H9 (cell line): ENCODE measurements at regions not wholly inside any gene's neighbourhood (a gene's known extent, or its start where the extent isn't known, plus 50 kb on each side); places are given as distances from the start of the nearest gene placed in this dataset.
"Not testable (repeated sequence)": the region's sequence is repeated elsewhere in the genome, so short reads cannot be mapped to it uniquely, and the experiment has no call there.

Experiments used
- DNase-seq: peaks from one replicate; pipeline ENCODE4 v3.0.0-alpha.2; 2017
- H2AFZ ChIP-seq: one replicate; pipeline ENCODE4 v1.6.1; 2013; ENCODE audit warnings: mild to moderate bottlenecking, low read length, control low read depth, moderate library complexity
- H2AK5ac ChIP-seq: 2 replicates; pipeline ENCODE4 v1.6.1; 2013; ENCODE audit warnings: low read length, control low read depth, mixed read lengths; ENCODE audit not compliant: insufficient read length
- H2BK120ac ChIP-seq: one replicate; pipeline ENCODE4 v1.6.1; 2013; ENCODE audit warnings: low read depth, mild to moderate bottlenecking, low read length, control low read depth, inconsistent platforms; ENCODE audit not compliant: poor library complexity, severe bottlenecking
- H2BK12ac ChIP-seq: 2 replicates; pipeline ENCODE4 v1.6.1; 2013; ENCODE audit warnings: low read length, control low read depth, mixed read lengths, low read depth; ENCODE audit not compliant: insufficient read length
- H2BK15ac ChIP-seq: 2 replicates; pipeline ENCODE4 v1.6.1; 2013; ENCODE audit warnings: low read depth, low read length, control low read depth
- H2BK20ac ChIP-seq: one replicate; pipeline ENCODE4 v1.6.1; 2013; ENCODE audit warnings: low read depth, mild to moderate bottlenecking, low read length, control low read depth, inconsistent platforms; ENCODE audit not compliant: poor library complexity, severe bottlenecking
- H2BK5ac ChIP-seq: 2 replicates; pipeline ENCODE4 v1.6.1; 2013; ENCODE audit warnings: low read length, control low read depth, mixed read lengths; ENCODE audit not compliant: insufficient read length
- H3K14ac ChIP-seq: 2 replicates; pipeline ENCODE4 v1.6.1; 2013; ENCODE audit warnings: low read length, control low read depth; ENCODE audit not compliant: insufficient read depth
- H3K18ac ChIP-seq: 2 replicates; pipeline ENCODE4 v1.6.1; 2013; ENCODE audit warnings: low read depth, mild to moderate bottlenecking, mixed read lengths, low read length, control low read depth; ENCODE audit not compliant: insufficient read length
- H3K23ac ChIP-seq: 2 replicates; pipeline ENCODE4 v1.6.1; 2013; ENCODE audit warnings: low read length, control low read depth, mixed read lengths, low read depth; ENCODE audit not compliant: insufficient read length
- H3K23me2 ChIP-seq: 2 replicates; pipeline ENCODE4 v1.6.1; 2013; ENCODE audit warnings: low read depth, mild to moderate bottlenecking, mixed read lengths, low read length, control low read depth; ENCODE audit not compliant: insufficient read length, poor library complexity, severe bottlenecking
- H3K27ac ChIP-seq: 2 replicates; pipeline ENCODE4 v1.5.1; 2013; ENCODE audit warnings: low read length, control low read depth, mixed read lengths, low read depth; ENCODE audit not compliant: insufficient read length
- H3K27me3 ChIP-seq: 2 replicates; pipeline ENCODE4 v1.6.1; 2013; ENCODE audit warnings: low read length, control low read depth, inconsistent platforms; ENCODE audit not compliant: insufficient read depth
- H3K4ac ChIP-seq: 2 replicates; pipeline ENCODE4 v1.6.1; 2013; ENCODE audit warnings: low read depth, mild to moderate bottlenecking, control low read depth, inconsistent platforms, low read length, moderate library complexity
- H3K4me1 ChIP-seq: 2 replicates; pipeline ENCODE4 v1.6.1; 2013; ENCODE audit warnings: low read length, control low read depth, inconsistent platforms; ENCODE audit not compliant: insufficient read depth
- H3K4me2 ChIP-seq: 2 replicates; pipeline ENCODE4 v1.6.1; 2013; ENCODE audit warnings: low read length, control low read depth, mixed read lengths; ENCODE audit not compliant: insufficient read length, insufficient read depth
- H3K56ac ChIP-seq: 2 replicates; pipeline ENCODE4 v1.6.1; 2013; ENCODE audit warnings: low read depth, mild to moderate bottlenecking, mixed read lengths, low read length, control low read depth; ENCODE audit not compliant: insufficient read length
- H3K79me1 ChIP-seq: 2 replicates; pipeline ENCODE4 v1.6.1; 2013; ENCODE audit warnings: low read depth, mild to moderate bottlenecking, moderate library complexity, low read length, control low read depth, inconsistent platforms; ENCODE audit not compliant: insufficient read depth, poor library complexity, severe bottlenecking
- H3K79me2 ChIP-seq: 2 replicates; pipeline ENCODE4 v1.6.1; 2013; ENCODE audit warnings: low read length, control low read depth, inconsistent platforms; ENCODE audit not compliant: insufficient read depth
- H3K9ac ChIP-seq: 2 replicates; pipeline ENCODE4 v1.6.1; 2013; ENCODE audit warnings: low read length, control low read depth, mixed read lengths; ENCODE audit not compliant: insufficient read length; ENCODE audit errors: extremely low read depth
- H3K9me3 ChIP-seq: one replicate; pipeline ENCODE4 v1.6.1; 2013; ENCODE audit warnings: low read depth, low read length, inconsistent platforms; ENCODE audit not compliant: control insufficient read depth
- H3T11ph ChIP-seq: one replicate; pipeline ENCODE4 v1.6.1; 2013; ENCODE audit warnings: mild to moderate bottlenecking, low read length, control low read depth, inconsistent platforms
- H4K20me1 ChIP-seq: one replicate; pipeline ENCODE4 v1.6.1; 2013; ENCODE audit not compliant: control insufficient read depth, insufficient read length, insufficient read depth
- H4K5ac ChIP-seq: 2 replicates; pipeline ENCODE4 v1.6.1; 2013; ENCODE audit warnings: low read depth, mild to moderate bottlenecking, mixed read lengths, low read length, control low read depth; ENCODE audit not compliant: insufficient read length
- H4K8ac ChIP-seq: replicated peaks from 2 replicates; pipeline ENCODE4 v1.6.1; 2013; ENCODE audit warnings: low read length, control low read depth, mixed read lengths, low read depth; ENCODE audit not compliant: insufficient read length
- H4K91ac ChIP-seq: 2 replicates; pipeline ENCODE4 v1.6.1; 2013; ENCODE audit warnings: low read depth, mild to moderate bottlenecking, moderate library complexity, mixed read lengths, low read length, control low read depth; ENCODE audit not compliant: insufficient read length
- H3K27ac Mint-ChIP-seq, 3 experiments: 2 replicates in 2 of 3; 3 replicates in 1 of 3; pipeline ENCODE4 v1.8.0; 2020 to 2021; ENCODE audit warnings: mixed read lengths in 3 of 3, mild to moderate bottlenecking in 1 of 3, moderate library complexity in 1 of 3
- H3K27me3 Mint-ChIP-seq: 2 replicates; pipeline ENCODE4 v1.8.0; 2021; ENCODE audit warnings: low read depth, mild to moderate bottlenecking, moderate library complexity, mixed read lengths
- H3K36me3 Mint-ChIP-seq, 3 experiments: 2 replicates in 2 of 3; 3 replicates in 1 of 3; pipeline ENCODE4 v1.8.0; 2020 to 2021; ENCODE audit warnings: low read depth in 3 of 3, mixed read lengths in 3 of 3; ENCODE audit not compliant: insufficient read depth in 1 of 3
- H3K4me1 Mint-ChIP-seq, 2 experiments: 2 replicates each; pipeline ENCODE4 v1.8.0; 2020; ENCODE audit warnings: mixed read lengths in 2 of 2
- H3K4me3 Mint-ChIP-seq, 2 experiments: 2 replicates in 1 of 2; 3 replicates in 1 of 2; pipeline ENCODE4 v1.8.0; 2020 to 2021; ENCODE audit warnings: mild to moderate bottlenecking in 2 of 2, mixed read lengths in 2 of 2, moderate library complexity in 1 of 2
- H3K9me3 Mint-ChIP-seq, 2 experiments: 2 replicates in 1 of 2; 3 replicates in 1 of 2; pipeline ENCODE4 v1.8.0; 2020; ENCODE audit warnings: mild to moderate bottlenecking in 2 of 2, mixed read lengths in 2 of 2, moderate library complexity in 1 of 2
- CTCF ChIP-seq: fragments of 200-600 bp; sonication (generic); conservative IDR thresholded peaks from 3 replicates; pipeline ENCODE4 v1.8.0; 2021; ENCODE audit warnings: antibody characterized with exemption, mild to moderate bottlenecking
- WGBS: extraction: QIAGEN DNeasy Blood & Tissue Kit; methylation state at CpG from one replicate; pipeline ENCODE4 v1.1.7; 2013; ENCODE audit warnings: missing lambda C conversion rate, low lambda C conversion rate, mixed read lengths; ENCODE audit not compliant: insufficient read length; ENCODE audit errors: extremely low coverage; 5-methylcytosine and 5-hydroxymethylcytosine counted together

GRCh38 chr11:22536071-22536470 lies 89.6 kb downstream of the FANCF start:
- no peak overlapping the region for H2BK12ac ChIP-seq
- no peaks in the 10 kb centered on the region for H3K4me1 ChIP-seq
- H3K79me1 ChIP-seq = no peaks in the 10 kb centered on the region
- no peak overlapping the region for H2BK20ac ChIP-seq
- peaks cover 2% of the 10 kb centered on the region; the same call in 1 of the 2 replicates for H3K27me3 Mint-ChIP-seq
- H3T11ph ChIP-seq = no peak overlapping the region
- no peak overlapping the region for H3K23ac ChIP-seq
- no peaks in the 10 kb centered on the region for H3K23me2 ChIP-seq
- H2AK5ac ChIP-seq = no peak overlapping the region
- H3K4me2 ChIP-seq = no peak overlapping the region
- H3K14ac ChIP-seq = no peak overlapping the region
- H2BK120ac ChIP-seq = no peak overlapping the region
- H4K91ac ChIP-seq = no peak overlapping the region
- H4K5ac ChIP-seq = no peak overlapping the region
- no peak overlapping the region for H4K8ac ChIP-seq
- no peaks in the 10 kb centered on the region for H3K79me2 ChIP-seq
- H3K4me1 Mint-ChIP-seq = peaks cover 0 to 3% of the 10 kb centered on the region in 2 experiments; a peak in 3 of 4 replicates
- no peaks in the 10 kb centered on the region for H3K9me3 ChIP-seq
- TF ChIP-seq CTCF = no peak
- H3K9me3 Mint-ChIP-seq = no peaks in the 10 kb centered on the region
- H3K18ac ChIP-seq = no peak overlapping the region
- H3K4ac ChIP-seq = no peak overlapping the region
- H3K27ac Mint-ChIP-seq = no peak overlapping the region
- H3K56ac ChIP-seq = no peak overlapping the region
- H3K4me3 Mint-ChIP-seq = no peak overlapping the region
- H2BK15ac ChIP-seq = no peak overlapping the region
- H3K36me3 Mint-ChIP-seq = no peaks in the 10 kb centered on the region
- no peak for DNase-seq
- H2BK5ac ChIP-seq = no peak overlapping the region
- no peaks in the 10 kb centered on the region for H4K20me1 ChIP-seq
- no peaks in the 10 kb centered on the region for H3K27me3 ChIP-seq
- H2AFZ ChIP-seq = no peak overlapping the region
- H3K27ac ChIP-seq = no peak overlapping the region
- no CpG with 5 or more reads among the region's 1 CpG for WGBS
- H3K9ac ChIP-seq = no peak overlapping the region

GRCh38 chr11:22528612-22529429 lies 96.8 kb downstream of the FANCF start:
- not testable (repeated sequence) for H3K9me3 Mint-ChIP-seq, H3K27me3 Mint-ChIP-seq, H2AK5ac ChIP-seq, H3K79me1 ChIP-seq, H3K56ac ChIP-seq, H4K5ac ChIP-seq, H3T11ph ChIP-seq, H3K36me3 Mint-ChIP-seq, H2BK12ac ChIP-seq, H3K79me2 ChIP-seq, H2BK15ac ChIP-seq, H4K20me1 ChIP-seq, H3K23me2 ChIP-seq, H2BK120ac ChIP-seq, H2AFZ ChIP-seq, H3K4me1 Mint-ChIP-seq, H3K23ac ChIP-seq, H3K9me3 ChIP-seq, H4K8ac ChIP-seq, H3K27ac ChIP-seq, H3K4me1 ChIP-seq, H3K4ac ChIP-seq, H2BK20ac ChIP-seq, H4K91ac ChIP-seq, H3K27me3 ChIP-seq, H2BK5ac ChIP-seq
- Histone ChIP-seq H3K14ac (peak overlapping the region; percentile 16; the same call in 1 of the 2 replicates), H3K9ac (peak overlapping the region; percentile 59), H3K4me2 (peak overlapping the region; percentile 62), H3K18ac (peak overlapping the region; percentile 75)
- WGBS = no CpG with 5 or more reads among the region's 28 CpGs
- H3K4me3 Mint-ChIP-seq = peak overlapping the region; percentile 88 to 93
- peak; percentile 70 for DNase-seq
- H3K27ac Mint-ChIP-seq = peak overlapping the region; percentile 81 to 96 (median 89); a peak in 6 of 7 replicates
